ENCODE measurements at regions not wholly inside any gene's neighbourhood (a gene's known extent, or its start where the extent isn't known, plus 50 kb on each side); places are given as distances from the start of the nearest gene placed in this dataset.

DNA sequence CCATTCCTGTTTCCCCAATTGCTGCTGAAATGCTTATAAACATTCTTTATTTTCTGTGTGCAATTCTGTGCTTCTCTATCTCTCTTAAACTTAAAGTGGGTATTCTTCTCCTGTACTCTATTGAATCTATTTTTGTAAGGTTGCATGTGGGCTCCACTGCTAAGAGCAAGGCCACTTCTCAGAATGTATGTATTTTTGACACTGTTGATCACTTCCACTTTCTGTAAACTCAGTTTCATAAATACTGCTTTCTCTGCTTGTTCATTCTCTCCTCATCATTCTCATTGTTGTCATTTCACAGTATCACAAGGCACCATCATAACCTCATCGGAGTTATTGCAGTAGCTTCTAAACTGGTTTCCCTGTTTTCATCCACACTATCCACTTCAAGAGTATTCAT lies 483.0 kb upstream of the CDH18 start:
- TF ChIP-seq EZH2 (IDR thresholded peaks at IDR 0.05; ENCODE audit: insufficient read depth, poor library complexity, severe bottlenecking): no peak
- TF ChIP-seq EZH2phosphoT487 (IDR thresholded peaks at IDR 0.05; ENCODE audit: insufficient read depth, low read depth): no peak
